Gastroesophageal sphincter (tissue), 4 donors: ENCODE measurements at regions not wholly inside any gene's neighbourhood (a gene's known extent, or its start where the extent isn't known, plus 50 kb on each side); places are given as distances from the start of the nearest gene placed in this dataset.

Experiments
- ATAC-seq: fragments of 150-250 bp; one replicate; pipeline ENCODE4 v1.9.1; 2016; ENCODE audit warnings: mild to moderate bottlenecking, moderate library complexity
- H3K27ac ChIP-seq, 4 donors: fragments of 200-600 bp; sonication (generic) in 3 of 4; 1 replicate in 3 of 4; 2 replicates in 1 of 4; pipeline ENCODE4 v1.5.1; 2016 to 2019
- H3K27me3 ChIP-seq: fragments of 200-600 bp; sonication (generic); one replicate; pipeline ENCODE4 v1.5.1; 2019
- H3K36me3 ChIP-seq, 2 donors: fragments of 200-600 bp; sonication (generic); one replicate each; pipeline ENCODE4 v1.5.1; 2019; ENCODE audit warnings: control low read depth in 1 of 2
- H3K4me1 ChIP-seq, 3 donors: fragments of 200-600 bp; sonication (generic); 1 replicate in 2 of 3; 2 replicates in 1 of 3; pipeline ENCODE4 v1.5.1; 2016 to 2019; ENCODE audit warnings: control low read depth in 2 of 3
- H3K4me3 ChIP-seq, 2 donors: fragments of 200-600 bp; sonication (generic); one replicate each; pipeline ENCODE4 v1.5.1; 2019; ENCODE audit warnings: mild to moderate bottlenecking in 1 of 2, moderate library complexity in 1 of 2
- H3K9me3 ChIP-seq, 3 donors: fragments of 200-600 bp; sonication (generic); one replicate each; pipeline ENCODE4 v1.5.1; 2017 to 2019; ENCODE audit warnings: control low read depth in 2 of 3
- EP300 ChIP-seq: sonication (generic); formaldehyde crosslinking; IDR thresholded peaks from one replicate; pipeline ENCODE4 v1.6.1; 2017; ENCODE audit warnings: antibody characterized with exemption, mild to moderate bottlenecking
- POLR2A ChIP-seq, 2 donors: fragments of 450-650 bp; IDR thresholded peaks; one replicate each; pipeline ENCODE4 v1.6.1; 2017; ENCODE audit warnings: antibody characterized with exemption in 2 of 2, mild to moderate bottlenecking in 2 of 2, moderate library complexity in 1 of 2
- POLR2AphosphoS5 ChIP-seq: sonication (generic); formaldehyde crosslinking; IDR thresholded peaks from one replicate; pipeline ENCODE4 v1.6.1; 2017; ENCODE audit warnings: antibody characterized with exemption
- WGBS, 2 donors: methylation state at CpG; one replicate each; pipeline ENCODE4 v1.1.5; 2018; ENCODE audit warnings: low coverage in 1 of 2; 5-methylcytosine and 5-hydroxymethylcytosine counted together
- TF ChIP-seq, protein P1 (sequence below), 4 experiments: fragments of 200-600 bp in 2 of 4; fragments of 450-650 bp in 2 of 4; sonication (generic) in 1 of 4; IDR thresholded peaks; one replicate each; pipeline ENCODE4 v1.5.1; 2017 to 2019; ENCODE audit warnings: antibody characterized with exemption in 4 of 4, mild to moderate bottlenecking in 2 of 4, moderate library complexity in 2 of 4

DNA sequence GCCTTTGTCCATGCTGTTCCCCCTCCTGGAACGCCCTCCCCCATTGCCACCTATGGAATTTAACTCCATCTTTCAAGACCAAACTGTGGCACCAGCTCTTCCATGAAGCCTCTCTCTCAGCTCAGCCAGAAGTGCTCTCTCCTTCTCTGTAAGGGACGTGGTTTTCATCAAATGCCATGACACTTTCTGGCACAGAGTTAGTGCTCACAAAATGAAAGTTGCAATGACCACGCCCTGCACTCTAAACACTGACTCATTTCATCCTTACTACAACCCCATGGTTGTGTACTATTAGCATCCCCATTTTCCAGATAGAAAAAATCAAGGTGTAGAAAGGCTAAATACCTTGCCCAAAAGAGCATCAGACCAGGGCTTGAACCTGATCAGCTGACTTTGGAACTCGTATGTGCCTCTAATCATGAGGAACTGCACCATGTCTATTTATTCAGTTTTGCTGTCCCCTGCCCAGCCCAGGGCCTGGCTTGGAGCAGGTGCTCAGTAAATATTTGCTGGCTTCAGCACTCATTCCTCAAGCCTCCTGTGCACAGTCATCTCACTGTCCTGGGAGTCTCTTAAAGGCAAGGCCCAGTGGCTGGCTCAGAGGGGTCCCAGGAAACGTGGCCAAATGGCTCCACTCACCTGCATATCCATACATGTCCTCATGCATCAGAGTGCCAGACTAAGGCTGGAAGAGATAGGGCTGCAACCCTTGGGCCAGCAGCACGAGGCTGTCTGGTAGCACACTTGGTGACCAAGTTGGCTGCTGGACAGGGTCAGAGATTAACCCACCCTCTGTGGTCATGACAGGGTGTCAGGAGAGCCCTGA, 77.9 kb downstream of the MRPL14 start:
- no peaks in the 10 kb centered on the region for H3K36me3 ChIP-seq
- H3K4me1 ChIP-seq, result peaks cover 0 to 84% (median 38%) of the 10 kb centered on the region in 3 donors
- WGBS, 2 donors, result 32 to 38% methylated on average over 4 of the region's 6 CpGs
- no peaks in the 10 kb centered on the region for H3K9me3 ChIP-seq
- no peaks in the 10 kb centered on the region for H3K27me3 ChIP-seq
- H3K27ac ChIP-seq, result peak overlapping the region; percentile 19 to 89 (median 86)
- peak; percentile 88 for TF ChIP-seq POLR2AphosphoS5
- no peak for TF ChIP-seq POLR2A (IDR thresholded peaks at IDR 0.05)
- H3K4me3 ChIP-seq, result no peak overlapping the region
- ATAC-seq, result peak; percentile 26

DNA sequence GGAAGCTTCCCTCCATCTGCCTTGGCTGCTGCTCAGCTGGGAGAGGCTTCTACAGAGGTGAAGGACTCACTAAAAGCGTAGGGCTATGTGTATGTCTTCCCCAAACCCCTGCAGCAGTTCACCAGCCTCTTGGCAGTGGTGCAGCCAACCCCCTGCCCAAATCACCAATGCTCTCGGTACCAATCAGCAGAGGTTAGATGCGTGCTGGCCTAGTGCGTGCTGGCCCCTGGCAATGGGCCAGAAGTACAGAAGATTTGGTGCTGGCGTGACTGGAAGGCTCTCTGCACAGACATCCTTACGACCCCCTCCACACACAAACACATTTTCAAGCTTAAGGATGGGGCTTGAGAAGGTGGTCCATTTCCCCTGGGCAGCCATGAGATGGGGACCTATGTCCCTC, 79.0 kb downstream of the MRPL14 start:
- Histone ChIP-seq H3K27me3 (no peaks in the 10 kb centered on the region), H3K36me3 (no peaks in the 10 kb centered on the region), H3K4me1 (peaks cover 0 to 93% (median 47%) of the 10 kb centered on the region in 3 donors), H3K27ac (peak overlapping the region in 3 of 4 donors; percentile 84 to 89 (median 88)), H3K4me3 (no peak overlapping the region), H3K9me3 (no peaks in the 10 kb centered on the region)
- 93% methylated on average over 3 of the region's 6 CpGs; no CpG with 5 or more reads in 1 of the 2 donors for WGBS, 2 donors
- TF ChIP-seq POLR2A (IDR thresholded peaks at IDR 0.05) (no peak), POLR2AphosphoS5 (no peak), EP300 (no peak)
- TF ChIP-seq, protein P1, sequence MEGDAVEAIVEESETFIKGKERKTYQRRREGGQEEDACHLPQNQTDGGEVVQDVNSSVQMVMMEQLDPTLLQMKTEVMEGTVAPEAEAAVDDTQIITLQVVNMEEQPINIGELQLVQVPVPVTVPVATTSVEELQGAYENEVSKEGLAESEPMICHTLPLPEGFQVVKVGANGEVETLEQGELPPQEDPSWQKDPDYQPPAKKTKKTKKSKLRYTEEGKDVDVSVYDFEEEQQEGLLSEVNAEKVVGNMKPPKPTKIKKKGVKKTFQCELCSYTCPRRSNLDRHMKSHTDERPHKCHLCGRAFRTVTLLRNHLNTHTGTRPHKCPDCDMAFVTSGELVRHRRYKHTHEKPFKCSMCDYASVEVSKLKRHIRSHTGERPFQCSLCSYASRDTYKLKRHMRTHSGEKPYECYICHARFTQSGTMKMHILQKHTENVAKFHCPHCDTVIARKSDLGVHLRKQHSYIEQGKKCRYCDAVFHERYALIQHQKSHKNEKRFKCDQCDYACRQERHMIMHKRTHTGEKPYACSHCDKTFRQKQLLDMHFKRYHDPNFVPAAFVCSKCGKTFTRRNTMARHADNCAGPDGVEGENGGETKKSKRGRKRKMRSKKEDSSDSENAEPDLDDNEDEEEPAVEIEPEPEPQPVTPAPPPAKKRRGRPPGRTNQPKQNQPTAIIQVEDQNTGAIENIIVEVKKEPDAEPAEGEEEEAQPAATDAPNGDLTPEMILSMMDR (IDR thresholded peaks at IDR 0.05), result no peak
- no peak for ATAC-seq

DNA sequence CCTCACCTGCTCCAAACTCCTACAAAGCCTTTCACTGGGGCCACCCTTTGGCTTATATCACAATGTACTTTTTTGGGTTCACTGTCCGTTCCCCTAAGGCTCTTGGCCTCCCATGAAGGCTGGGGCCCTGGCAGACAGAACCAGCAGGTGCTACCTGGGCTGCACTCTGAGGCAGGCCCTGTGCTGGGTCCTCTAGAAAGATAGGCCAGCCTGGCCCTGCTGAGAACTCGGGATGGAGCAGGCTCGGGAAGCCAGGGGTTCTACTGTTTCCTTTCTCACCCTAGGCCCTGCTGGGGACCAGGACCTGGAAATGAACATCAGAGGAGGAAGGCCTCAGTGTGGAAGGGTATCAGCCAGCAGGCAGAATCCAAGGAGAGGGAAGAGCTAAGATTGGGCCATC, 79.5 kb downstream of the MRPL14 start:
- no peaks in the 10 kb centered on the region for H3K9me3 ChIP-seq
- TF ChIP-seq POLR2AphosphoS5 (no peak), EP300 (no peak), POLR2A (IDR thresholded peaks at IDR 0.05) (no peak)
- WGBS, 2 donors, result no CpG with 5 or more reads among the region's 3 CpGs
- H3K4me3 ChIP-seq, result no peak overlapping the region
- no peaks in the 10 kb centered on the region for H3K27me3 ChIP-seq
- H3K27ac ChIP-seq, result peak overlapping the region in 3 of 4 donors; percentile 84 to 89 (median 88)
- H3K36me3 ChIP-seq, result no peaks in the 10 kb centered on the region
- H3K4me1 ChIP-seq, result peaks cover 0 to 95% (median 49%) of the 10 kb centered on the region in 3 donors
- ATAC-seq, result no peak

DNA sequence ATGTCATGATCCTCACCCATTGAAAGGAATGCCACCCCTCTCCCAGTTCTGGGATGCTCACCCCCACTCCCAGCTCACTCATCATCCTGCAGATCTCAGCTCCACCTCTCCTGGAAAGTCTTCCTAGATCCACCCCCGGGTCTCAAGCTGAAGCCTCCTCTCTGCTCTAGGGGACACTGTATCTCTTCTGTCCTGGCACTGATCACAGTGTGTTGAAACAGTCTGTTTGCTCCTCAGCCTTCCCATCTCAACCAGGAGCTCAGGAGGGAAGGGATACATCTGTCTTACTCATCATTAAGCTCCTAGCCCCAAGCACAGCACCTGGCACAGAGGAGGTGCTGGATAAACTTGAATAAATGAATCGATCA, 80.1 kb downstream of the MRPL14 start:
- ATAC-seq, result no peak
- 75 to 86% methylated on average over 1 to 2 of the region's 2 CpGs for WGBS, 2 donors
- no peaks in the 10 kb centered on the region for H3K27me3 ChIP-seq
- TF ChIP-seq POLR2A (IDR thresholded peaks at IDR 0.05) (no peak), EP300 (no peak), POLR2AphosphoS5 (no peak)
- TF ChIP-seq, protein P1 (IDR thresholded peaks at IDR 0.05), result no peak
- H3K9me3 ChIP-seq, result no peaks in the 10 kb centered on the region
- no peak overlapping the region for H3K4me3 ChIP-seq
- peaks cover 0 to 95% (median 52%) of the 10 kb centered on the region in 3 donors for H3K4me1 ChIP-seq
- H3K36me3 ChIP-seq, result no peaks in the 10 kb centered on the region
- H3K27ac ChIP-seq, result peak overlapping the region in 3 of 4 donors; percentile 84 to 89 (median 88)

DNA sequence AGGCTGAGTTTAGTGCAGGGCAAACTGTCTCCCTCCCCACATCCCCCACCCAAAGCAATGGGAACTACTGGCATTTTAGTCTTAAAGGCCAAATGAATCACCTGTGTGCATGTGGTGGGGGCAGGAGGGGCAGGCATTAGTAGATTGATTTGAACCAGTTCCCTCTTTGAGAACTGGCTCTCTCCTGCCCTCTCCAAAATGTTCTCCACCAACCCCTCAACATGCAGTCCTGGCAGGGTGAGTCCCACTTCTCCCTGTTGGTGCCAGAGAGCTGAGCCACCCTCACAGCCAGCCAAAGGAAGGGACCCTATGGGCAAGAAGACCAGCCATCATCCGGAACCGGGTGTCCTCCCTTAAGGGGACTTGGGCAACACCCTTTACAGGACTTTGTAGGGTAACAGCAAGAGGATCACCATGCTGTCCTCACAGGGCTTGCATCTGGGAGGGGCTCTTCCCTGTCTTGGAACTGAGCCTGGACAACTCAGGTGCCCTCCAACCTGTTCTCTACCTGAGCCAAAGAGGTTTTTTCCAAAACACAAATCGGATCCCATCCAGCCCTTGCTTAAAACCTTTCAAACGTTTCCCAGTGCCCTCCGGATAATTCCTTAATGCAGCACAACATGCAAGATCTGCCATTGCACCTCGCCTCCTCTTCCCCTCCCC, 80.6 kb downstream of the MRPL14 start:
- Histone ChIP-seq H3K4me1 (peaks cover 2 to 95% (median 53%) of the 10 kb centered on the region in 3 donors), H3K27ac (peak overlapping the region in 2 of 4 donors; percentile 84 to 88)

More for the DNA sequence above, 80.6 kb downstream of the MRPL14 start:
- no peak overlapping the region for H3K4me3 ChIP-seq
- no peaks in the 10 kb centered on the region for H3K36me3 ChIP-seq
- TF ChIP-seq POLR2A (IDR thresholded peaks at IDR 0.05), result no peak
- no peak for TF ChIP-seq POLR2AphosphoS5
- TF ChIP-seq EP300, result no peak
- TF ChIP-seq, protein P1 (IDR thresholded peaks at IDR 0.05), result no peak
- no peaks in the 10 kb centered on the region for H3K27me3 ChIP-seq
- H3K9me3 ChIP-seq, result no peaks in the 10 kb centered on the region
- ATAC-seq, result no peak
- WGBS, 2 donors, result 51 to 76% methylated on average over 3 of the region's 6 CpGs
